Nephron progenitor cell (in vitro differentiated cells): ENCODE measurements at regions not wholly inside any gene's neighbourhood (a gene's known extent, or its start where the extent isn't known, plus 50 kb on each side); places are given as distances from the start of the nearest gene placed in this dataset.

Experiments
- DNase-seq: peaks from one replicate; pipeline ENCODE4 v3.0.0; 2021
- H3K27ac Mint-ChIP-seq: 2 replicates; pipeline ENCODE4 v1.8.0; 2021; ENCODE audit warnings: mild to moderate bottlenecking, moderate library complexity, mixed read lengths
- H3K27me3 Mint-ChIP-seq: 2 replicates; pipeline ENCODE4 v1.8.0; 2021; ENCODE audit warnings: mild to moderate bottlenecking, low read depth, mixed read lengths; ENCODE audit not compliant: poor library complexity
- H3K36me3 Mint-ChIP-seq: 2 replicates; pipeline ENCODE4 v1.8.0; 2021; ENCODE audit warnings: low read depth, mixed read lengths
- H3K4me1 Mint-ChIP-seq: 2 replicates; pipeline ENCODE4 v1.8.0; 2021; ENCODE audit warnings: mixed read lengths
- H3K4me3 Mint-ChIP-seq: 2 replicates; pipeline ENCODE4 v1.8.0; 2021; ENCODE audit warnings: mild to moderate bottlenecking, moderate library complexity, mixed read lengths
- H3K9me3 Mint-ChIP-seq: 2 replicates; pipeline ENCODE4 v1.8.0; 2021; ENCODE audit warnings: mild to moderate bottlenecking, moderate library complexity, mixed read lengths
- CTCF ChIP-seq: fragments of 200-600 bp; sonication (generic); IDR thresholded peaks from 2 replicates; pipeline ENCODE4 v1.5.0; 2021; ENCODE audit warnings: antibody characterized with exemption

DNA sequence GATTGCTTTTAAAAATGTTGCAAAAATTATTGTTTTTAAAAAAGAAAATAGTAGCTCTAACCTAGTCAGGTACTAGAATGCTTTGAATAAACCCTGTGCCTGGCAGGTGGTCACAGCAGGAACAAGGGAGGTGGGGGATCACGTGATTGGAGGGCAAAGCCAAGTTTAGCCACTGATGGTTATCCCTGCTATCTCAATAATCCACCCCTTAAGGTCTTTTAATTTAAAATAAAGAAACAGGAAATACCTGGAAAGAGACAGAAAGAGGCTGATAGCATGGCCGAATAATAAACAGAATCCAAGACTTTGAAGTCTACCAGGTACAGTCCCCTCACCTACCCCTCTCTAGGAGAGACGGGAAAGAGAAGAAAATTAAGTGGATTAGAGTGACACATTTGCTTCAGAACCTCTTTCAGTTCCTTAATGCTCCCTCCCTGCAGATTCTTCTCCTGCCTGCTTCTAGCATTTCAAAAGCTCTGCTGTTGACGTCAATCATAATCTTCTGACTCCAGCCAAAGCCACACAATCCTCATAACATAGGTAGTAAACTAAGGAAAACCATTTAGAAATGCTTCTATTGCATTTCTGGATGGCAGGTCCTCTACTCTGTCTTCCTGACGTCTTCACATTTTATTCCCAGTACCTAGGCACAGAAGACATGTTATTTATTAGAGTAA is 303.4 kb upstream of the MME start:
- Mint-ChIP-seq H3K9me3 (no peaks in the 10 kb centered on the region), H3K4me1 (no peaks in the 10 kb centered on the region), H3K36me3 (no peaks in the 10 kb centered on the region), H3K4me3 (no peak overlapping the region), H3K27me3 (no peaks in the 10 kb centered on the region), H3K27ac (no peak overlapping the region)
- DNase-seq = no peak
- TF ChIP-seq CTCF = no peak

- Mint-ChIP-seq H3K9me3 (no peaks in the 10 kb centered on the region), H3K27ac (no peak overlapping the region), H3K4me1 (no peaks in the 10 kb centered on the region), H3K27me3 (no peaks in the 10 kb centered on the region), H3K36me3 (no peaks in the 10 kb centered on the region), H3K4me3 (no peak overlapping the region)
- TF ChIP-seq CTCF = no peak
- DNase-seq = no peak
Measured at GRCh38 chr3:154775821-154776548, 304.1 kb upstream of the MME start.

GRCh38 chr3:154766765-154767503 is 313.2 kb upstream of the MME start:
- no peak overlapping the region for H3K27ac Mint-ChIP-seq
- DNase-seq = no peak
- H3K36me3 Mint-ChIP-seq = no peaks in the 10 kb centered on the region
- H3K27me3 Mint-ChIP-seq = no peaks in the 10 kb centered on the region
- peaks cover 11% of the 10 kb centered on the region for H3K4me1 Mint-ChIP-seq
- H3K4me3 Mint-ChIP-seq = no peak overlapping the region
- TF ChIP-seq CTCF = no peak
- H3K9me3 Mint-ChIP-seq = peaks cover 12% of the 10 kb centered on the region

GRCh38 chr3:154764856-154765640 is 315.1 kb upstream of the MME start:
- no peaks in the 10 kb centered on the region for H3K27me3 Mint-ChIP-seq
- no peak overlapping the region for H3K4me3 Mint-ChIP-seq
- peaks cover 16% of the 10 kb centered on the region for H3K9me3 Mint-ChIP-seq
- H3K27ac Mint-ChIP-seq = no peak overlapping the region
- TF ChIP-seq CTCF = no peak
- H3K4me1 Mint-ChIP-seq = peaks cover 13% of the 10 kb centered on the region
- no peaks in the 10 kb centered on the region for H3K36me3 Mint-ChIP-seq
- no peak for DNase-seq

DNA sequence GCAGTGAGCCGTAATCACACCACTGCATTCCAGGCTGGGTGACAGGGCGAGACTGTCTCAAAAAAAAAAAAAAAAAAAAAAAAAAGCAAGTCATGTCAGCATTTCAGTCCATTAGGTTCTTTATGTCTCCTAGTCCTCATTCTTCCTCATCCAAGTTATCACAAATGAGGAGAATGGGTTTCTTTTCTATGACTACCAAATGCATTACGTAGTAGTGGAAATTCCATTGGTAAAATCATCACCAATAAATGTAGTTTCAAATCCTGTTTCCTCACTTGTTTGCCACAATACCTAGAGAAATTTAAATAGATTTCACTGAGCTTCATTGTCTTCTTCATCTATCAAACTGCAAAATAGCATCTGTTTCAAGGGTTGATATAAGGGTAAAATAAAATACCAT is 317.6 kb upstream of the MME start:
- no peak for TF ChIP-seq CTCF
- no peaks in the 10 kb centered on the region for H3K27me3 Mint-ChIP-seq
- H3K4me3 Mint-ChIP-seq = no peak overlapping the region
- H3K36me3 Mint-ChIP-seq = no peaks in the 10 kb centered on the region
- DNase-seq = no peak
- no peak overlapping the region for H3K27ac Mint-ChIP-seq
- peaks cover 9% of the 10 kb centered on the region for H3K9me3 Mint-ChIP-seq
- peaks cover 17% of the 10 kb centered on the region for H3K4me1 Mint-ChIP-seq
